CD14-positive monocyte (primary cell): ENCODE measurements at regions not wholly inside any gene's neighbourhood (a gene's known extent, or its start where the extent isn't known, plus 50 kb on each side); places are given as distances from the start of the nearest gene placed in this dataset.

Source experiments
- DNase-seq, 3 donors: peaks; one replicate each; pipeline ENCODE4 v3.0.0-alpha.2; 2011 to 2022
- H2AFZ ChIP-seq: 2 replicates; pipeline ENCODE4 v1.6.0; 2012; ENCODE audit warnings: mild to moderate bottlenecking, low read depth, low read length, inconsistent platforms; ENCODE audit not compliant: insufficient read depth, poor library complexity, severe bottlenecking
- H3K27ac ChIP-seq, 2 donors: 1 replicate in 1 of 2; 2 replicates in 1 of 2; pipeline ENCODE4 v1.5.1; 2012 to 2013; ENCODE audit warnings: low read length in 2 of 2, control low read depth in 1 of 2, inconsistent platforms in 1 of 2, low read depth in 1 of 2, mild to moderate bottlenecking in 1 of 2
- H3K27me3 ChIP-seq, 2 donors: one replicate each; pipeline versions ENCODE4 v1.6.0 to v1.6.1; 2011 to 2013; ENCODE audit warnings: low read length in 2 of 2; ENCODE audit not compliant: control insufficient read depth in 2 of 2, insufficient read depth in 2 of 2
- H3K36me3 ChIP-seq, 2 donors: replicated peaks in 1 of 2; 1 replicate in 1 of 2; 2 replicates in 1 of 2; pipeline versions ENCODE4 v1.5.1 to v1.6.1; 2012 to 2013; ENCODE audit warnings: low read length in 2 of 2, control low read depth in 1 of 2, inconsistent platforms in 1 of 2, mild to moderate bottlenecking in 1 of 2; ENCODE audit not compliant: insufficient read depth in 2 of 2, control insufficient read depth in 1 of 2
- H3K4me1 ChIP-seq, 2 donors: 1 replicate in 1 of 2; 2 replicates in 1 of 2; pipeline versions ENCODE4 v1.5.1 to v1.6.1; 2012 to 2013; ENCODE audit warnings: low read length in 2 of 2, control low read depth in 1 of 2, inconsistent platforms in 1 of 2, mild to moderate bottlenecking in 1 of 2, moderate library complexity in 1 of 2; ENCODE audit not compliant: insufficient read depth in 2 of 2, control insufficient read depth in 1 of 2
- H3K4me2 ChIP-seq: replicated peaks from 2 replicates; pipeline ENCODE3; 2012; ENCODE audit warnings: low read length, moderate library complexity, mild to moderate bottlenecking; ENCODE audit not compliant: poor library complexity, severe bottlenecking; ENCODE audit errors: extremely low read depth
- H3K4me3 ChIP-seq, 3 experiments: fragments of 200-600 bp in 1 of 3; sonication (generic) in 1 of 3; replicated peaks in 1 of 3; 1 replicate in 2 of 3; 2 replicates in 1 of 3; pipeline ENCODE4 v1.5.1; 2011 to 2013; ENCODE audit warnings: low read length in 3 of 3, mild to moderate bottlenecking in 3 of 3, control low read depth in 2 of 3, low read depth in 2 of 3, inconsistent platforms in 1 of 3, moderate library complexity in 1 of 3
- H3K79me2 ChIP-seq: 2 replicates; pipeline ENCODE4 v1.6.0; 2012; ENCODE audit warnings: mild to moderate bottlenecking, control low read depth, inconsistent platforms, low read length, moderate library complexity; ENCODE audit not compliant: insufficient read depth
- H3K9ac ChIP-seq: 2 replicates; pipeline ENCODE4 v1.6.0; 2017; ENCODE audit warnings: low read length, mild to moderate bottlenecking; ENCODE audit not compliant: insufficient read depth, poor library complexity, severe bottlenecking
- H3K9me3 ChIP-seq, 2 donors: replicated peaks in 1 of 2; 1 replicate in 1 of 2; 2 replicates in 1 of 2; pipeline versions ENCODE4 v1.5.1 to v1.6.1; 2012 to 2013; ENCODE audit warnings: low read length in 2 of 2, control low read depth in 1 of 2; ENCODE audit not compliant: control insufficient read depth in 1 of 2, insufficient read depth in 1 of 2
- H4K20me1 ChIP-seq: 2 replicates; pipeline ENCODE4 v1.6.0; 2012; ENCODE audit warnings: mild to moderate bottlenecking, low read length, control low read depth, moderate library complexity; ENCODE audit not compliant: insufficient read depth
- H3K27ac Mint-ChIP-seq, 7 donors: one replicate each; pipeline ENCODE4 v1.8.0; 2020; ENCODE audit warnings: mild to moderate bottlenecking in 7 of 7, mixed read lengths in 7 of 7, moderate library complexity in 6 of 7, inconsistent platforms in 2 of 7
- H3K27me3 Mint-ChIP-seq, 3 donors: one replicate each; pipeline ENCODE4 v1.8.0; 2021 to 2022; ENCODE audit warnings: low read depth in 3 of 3, mild to moderate bottlenecking in 3 of 3, mixed read lengths in 3 of 3, moderate library complexity in 3 of 3, inconsistent platforms in 1 of 3
- H3K36me3 Mint-ChIP-seq, 2 donors: one replicate each; pipeline ENCODE4 v1.8.0; 2020; ENCODE audit warnings: mixed read lengths in 2 of 2, inconsistent platforms in 1 of 2, mild to moderate bottlenecking in 1 of 2
- H3K4me1 Mint-ChIP-seq: one replicate; pipeline ENCODE4 v1.8.0; 2020; ENCODE audit warnings: mild to moderate bottlenecking, mixed read lengths
- H3K4me3 Mint-ChIP-seq, 2 donors: one replicate each; pipeline ENCODE4 v1.8.0; 2020; ENCODE audit warnings: mild to moderate bottlenecking in 2 of 2, mixed read lengths in 2 of 2, moderate library complexity in 1 of 2
- H3K9me3 Mint-ChIP-seq, 7 donors: one replicate each; pipeline ENCODE4 v1.8.0; 2020 to 2022; ENCODE audit warnings: mixed read lengths in 7 of 7, mild to moderate bottlenecking in 6 of 7, moderate library complexity in 6 of 7, inconsistent platforms in 2 of 7
- WGBS: methylation state at CpG from one replicate; pipeline ENCODE4 v1.1.5; 2013; ENCODE audit warnings: missing lambda C conversion rate; ENCODE audit not compliant: insufficient coverage; 5-methylcytosine and 5-hydroxymethylcytosine counted together
- intact Hi-C, 2 donors: fragments of 100-400 bp; cut with micrococcal nuclease; formaldehyde crosslinking; loops; one replicate each; pipeline versions ENCODE4 v1.15.0 to v1.15.1; 2023
- TF ChIP-seq, protein P1 (sequence below): fragments of 200-600 bp; IDR thresholded peaks from one replicate; pipeline ENCODE4 v1.8.0; 2022; ENCODE audit warnings: antibody characterized with exemption, mild to moderate bottlenecking

DNA sequence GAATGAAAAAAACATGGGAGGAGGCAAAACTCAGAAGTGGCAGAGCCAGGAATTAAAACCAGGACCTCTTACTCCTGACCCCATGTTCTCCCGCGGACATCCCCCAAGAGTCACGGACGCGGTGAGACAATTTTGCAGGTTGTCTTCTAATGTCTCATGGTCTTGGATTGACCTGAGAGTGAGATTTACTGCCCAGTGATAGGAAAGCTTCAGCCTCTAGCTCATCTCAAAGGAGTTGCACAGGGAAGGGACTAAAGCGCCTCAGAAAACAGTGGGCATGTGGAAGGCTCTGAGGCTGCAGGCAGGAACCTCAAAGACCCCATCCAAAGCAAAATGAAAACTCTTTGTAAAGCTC lies 197.4 kb downstream of the ADAMTS15 start:
- DNase-seq: no peak
- Histone ChIP-seq H2AFZ (no peak overlapping the region), H4K20me1 (no peaks in the 10 kb centered on the region), H3K4me1 (no peaks in the 10 kb centered on the region), H3K9me3 (no peaks in the 10 kb centered on the region), H3K4me3 (no peak overlapping the region), H3K27me3 (no peaks in the 10 kb centered on the region), H3K9ac (no peak overlapping the region), H3K36me3 (no peaks in the 10 kb centered on the region), H3K4me2 (no peak overlapping the region), H3K79me2 (no peaks in the 10 kb centered on the region), H3K27ac (no peak overlapping the region)
- peaks cover 0 to 2% (median 0%) of the 10 kb centered on the region in 7 donors for H3K9me3 Mint-ChIP-seq
- peaks cover 0 to 3% (median 1%) of the 10 kb centered on the region in 3 donors for H3K27me3 Mint-ChIP-seq
- no peaks in the 10 kb centered on the region for H3K4me1 Mint-ChIP-seq
- H3K27ac Mint-ChIP-seq: no peak overlapping the region
- H3K4me3 Mint-ChIP-seq: no peak overlapping the region
- no peaks in the 10 kb centered on the region for H3K36me3 Mint-ChIP-seq
- TF ChIP-seq, protein P1, sequence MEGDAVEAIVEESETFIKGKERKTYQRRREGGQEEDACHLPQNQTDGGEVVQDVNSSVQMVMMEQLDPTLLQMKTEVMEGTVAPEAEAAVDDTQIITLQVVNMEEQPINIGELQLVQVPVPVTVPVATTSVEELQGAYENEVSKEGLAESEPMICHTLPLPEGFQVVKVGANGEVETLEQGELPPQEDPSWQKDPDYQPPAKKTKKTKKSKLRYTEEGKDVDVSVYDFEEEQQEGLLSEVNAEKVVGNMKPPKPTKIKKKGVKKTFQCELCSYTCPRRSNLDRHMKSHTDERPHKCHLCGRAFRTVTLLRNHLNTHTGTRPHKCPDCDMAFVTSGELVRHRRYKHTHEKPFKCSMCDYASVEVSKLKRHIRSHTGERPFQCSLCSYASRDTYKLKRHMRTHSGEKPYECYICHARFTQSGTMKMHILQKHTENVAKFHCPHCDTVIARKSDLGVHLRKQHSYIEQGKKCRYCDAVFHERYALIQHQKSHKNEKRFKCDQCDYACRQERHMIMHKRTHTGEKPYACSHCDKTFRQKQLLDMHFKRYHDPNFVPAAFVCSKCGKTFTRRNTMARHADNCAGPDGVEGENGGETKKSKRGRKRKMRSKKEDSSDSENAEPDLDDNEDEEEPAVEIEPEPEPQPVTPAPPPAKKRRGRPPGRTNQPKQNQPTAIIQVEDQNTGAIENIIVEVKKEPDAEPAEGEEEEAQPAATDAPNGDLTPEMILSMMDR: no peak
- intact Hi-C loops: no loop called here
- no CpG with 5 or more reads among the region's 6 CpGs for WGBS

DNA sequence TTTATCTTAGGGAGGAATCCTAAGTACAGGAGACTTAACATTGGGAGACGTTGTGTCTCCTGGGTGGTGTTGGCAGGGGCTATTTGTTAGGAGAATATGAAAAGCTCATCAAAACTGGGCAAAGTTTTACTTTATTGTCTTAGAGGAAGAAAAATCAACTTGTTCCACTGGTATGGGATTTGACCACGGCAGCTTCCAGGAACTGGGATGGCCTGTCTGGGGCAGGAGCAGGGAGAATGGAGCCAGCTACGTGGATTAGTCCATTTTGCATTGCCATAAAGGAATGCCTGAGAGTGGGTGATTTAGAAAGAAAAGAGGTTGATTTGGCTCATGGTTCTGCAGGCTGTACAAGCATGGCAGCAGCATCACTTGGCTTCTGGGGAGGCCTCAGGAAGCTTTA lies 198.4 kb downstream of the ADAMTS15 start:
- Mint-ChIP-seq H3K27me3 (peaks cover 0 to 4% (median 1%) of the 10 kb centered on the region in 3 donors), H3K27ac (no peak overlapping the region), H3K4me1 (no peaks in the 10 kb centered on the region), H3K9me3 (peaks cover 0 to 2% (median 0%) of the 10 kb centered on the region in 7 donors), H3K4me3 (no peak overlapping the region), H3K36me3 (no peaks in the 10 kb centered on the region)
- 93% methylated on average over 3 of the region's 3 CpGs for WGBS
- TF ChIP-seq, protein P1: no peak
- Histone ChIP-seq H3K4me3 (no peak overlapping the region), H3K4me1 (no peaks in the 10 kb centered on the region), H3K36me3 (no peaks in the 10 kb centered on the region), H3K27me3 (no peaks in the 10 kb centered on the region), H4K20me1 (no peaks in the 10 kb centered on the region), H3K9me3 (no peaks in the 10 kb centered on the region), H2AFZ (no peak overlapping the region), H3K27ac (no peak overlapping the region), H3K4me2 (no peak overlapping the region), H3K79me2 (no peaks in the 10 kb centered on the region), H3K9ac (no peak overlapping the region)
- no peak for DNase-seq
- intact Hi-C loops: no loop called here
